ENCODE measurements at regions not wholly inside any gene's neighbourhood (a gene's known extent, or its start where the extent isn't known, plus 50 kb on each side); places are given as distances from the start of the nearest gene placed in this dataset.

GRCh38 chr12:115095073-115095748 lies 411.2 kb upstream of the TBX3 start:
- TF ChIP-seq FOXA1 (IDR thresholded peaks at IDR 0.05) = no peak
- TF ChIP-seq FOXM1 (IDR thresholded peaks at IDR 0.05; ENCODE audit: borderline replicate concordance) = no peak
- TF ChIP-seq, protein P1, sequence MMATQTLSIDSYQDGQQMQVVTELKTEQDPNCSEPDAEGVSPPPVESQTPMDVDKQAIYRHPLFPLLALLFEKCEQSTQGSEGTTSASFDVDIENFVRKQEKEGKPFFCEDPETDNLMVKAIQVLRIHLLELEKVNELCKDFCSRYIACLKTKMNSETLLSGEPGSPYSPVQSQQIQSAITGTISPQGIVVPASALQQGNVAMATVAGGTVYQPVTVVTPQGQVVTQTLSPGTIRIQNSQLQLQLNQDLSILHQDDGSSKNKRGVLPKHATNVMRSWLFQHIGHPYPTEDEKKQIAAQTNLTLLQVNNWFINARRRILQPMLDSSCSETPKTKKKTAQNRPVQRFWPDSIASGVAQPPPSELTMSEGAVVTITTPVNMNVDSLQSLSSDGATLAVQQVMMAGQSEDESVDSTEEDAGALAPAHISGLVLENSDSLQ (IDR thresholded peaks at IDR 0.05) = no peak
- TF ChIP-seq SP1 (IDR thresholded peaks at IDR 0.05) = no peak
- no peak for TF ChIP-seq ARNT (IDR thresholded peaks at IDR 0.05)
- no peak for TF ChIP-seq HDGF (IDR thresholded peaks at IDR 0.05; ENCODE audit: borderline replicate concordance)
- no peak for TF ChIP-seq SUZ12 (IDR thresholded peaks at IDR 0.05)
- no peak for TF ChIP-seq LEF1 (IDR thresholded peaks at IDR 0.05; ENCODE audit: borderline replicate concordance)
- TF ChIP-seq NFRKB (IDR thresholded peaks at IDR 0.05) = no peak
- TF ChIP-seq TARDBP (IDR thresholded peaks at IDR 0.05) = no peak
- TF ChIP-seq BHLHE40 (IDR thresholded peaks at IDR 0.05; ENCODE audit: borderline replicate concordance) = no peak
- TF ChIP-seq ELF4 (IDR thresholded peaks at IDR 0.05) = no peak
- no peak for TF ChIP-seq ZNF384 (IDR thresholded peaks at IDR 0.05)
- TF ChIP-seq FOXK2 (IDR thresholded peaks at IDR 0.05) = no peak
